ENCODE measurements at regions not wholly inside any gene's neighbourhood (a gene's known extent, or its start where the extent isn't known, plus 50 kb on each side); places are given as distances from the start of the nearest gene placed in this dataset.

GRCh38 chr14:22334627-22335026, 254.4 kb downstream of the DAD1 start:
- TF ChIP-seq CTCF (IDR thresholded peaks at IDR 0.05 in 8 of 11, conservative IDR thresholded peaks at IDR 0.05 in 3 of 11): no peak
- TF ChIP-seq POLR2AphosphoS5 (IDR thresholded peaks at IDR 0.05): no peak
